G401.6 (cell line): ENCODE measurements at regions not wholly inside any gene's neighbourhood (a gene's known extent, or its start where the extent isn't known, plus 50 kb on each side); places are given as distances from the start of the nearest gene placed in this dataset.

ENCODE experiments used
- FAIRE-seq: peaks from 2 replicates; lab custom pipeline; 2012; peaks lifted over from hg19 to GRCh38; lab: Jason Lieb, UNC

- no peak for FAIRE-seq
These were observed 828.9 kb upstream of the ZNF608 start for GRCh38 chr5:125575171-125575890.

- no peak for FAIRE-seq
These were observed 829.6 kb upstream of the ZNF608 start for GRCh38 chr5:125575891-125576505.

- no peak for FAIRE-seq
These were observed 830.4 kb upstream of the ZNF608 start for GRCh38 chr5:125576822-125577221.

- FAIRE-seq = no peak
These were observed 832.1 kb upstream of the ZNF608 start for GRCh38 chr5:125578551-125578950.

- FAIRE-seq = no peak
These were observed 832.7 kb upstream of the ZNF608 start for GRCh38 chr5:125579182-125579581.

GRCh38 chr5:125581311-125581710, 834.9 kb upstream of the ZNF608 start:
- FAIRE-seq = no peak

GRCh38 chr5:125582352-125582751, 835.9 kb upstream of the ZNF608 start:
- FAIRE-seq = no peak

- no peak for FAIRE-seq
These were observed 837.1 kb upstream of the ZNF608 start for GRCh38 chr5:125583321-125584139.

- no peak for FAIRE-seq
These were observed 837.7 kb upstream of the ZNF608 start for GRCh38 chr5:125584140-125584520.

GRCh38 chr5:125587631-125588030, 835.6 kb upstream of the GRAMD2B start:
- no peak for FAIRE-seq

GRCh38 chr5:125592856-125593255, 830.4 kb upstream of the GRAMD2B start:
- no peak for FAIRE-seq

- no peak for FAIRE-seq
These were observed 828.1 kb upstream of the GRAMD2B start for GRCh38 chr5:125595095-125595494.

GRCh38 chr5:125595845-125596244, 827.4 kb upstream of the GRAMD2B start:
- FAIRE-seq = no peak

- FAIRE-seq = no peak
These were observed 825.9 kb upstream of the GRAMD2B start for GRCh38 chr5:125597338-125597737.

- FAIRE-seq = no peak
These were observed 822.6 kb upstream of the GRAMD2B start for GRCh38 chr5:125600559-125600958.

- no peak for FAIRE-seq
These were observed 821.0 kb upstream of the GRAMD2B start for GRCh38 chr5:125602184-125602583.

GRCh38 chr5:125603321-125603720, 819.9 kb upstream of the GRAMD2B start:
- FAIRE-seq = no peak

GRCh38 chr5:125604104-125604503, 819.1 kb upstream of the GRAMD2B start:
- no peak for FAIRE-seq

- no peak for FAIRE-seq
These were observed 816.2 kb upstream of the GRAMD2B start for GRCh38 chr5:125607018-125607417.

GRCh38 chr5:125609011-125609410, 814.2 kb upstream of the GRAMD2B start:
- no peak for FAIRE-seq

- FAIRE-seq = no peak
These were observed 812.3 kb upstream of the GRAMD2B start for GRCh38 chr5:125610892-125611291.

- FAIRE-seq = no peak
These were observed 811.7 kb upstream of the GRAMD2B start for GRCh38 chr5:125611541-125611940.

GRCh38 chr5:125612181-125612721, 811.0 kb upstream of the GRAMD2B start:
- FAIRE-seq = no peak
